Adrenal gland (tissue), 5 donors: ENCODE measurements at regions not wholly inside any gene's neighbourhood (a gene's known extent, or its start where the extent isn't known, plus 50 kb on each side); places are given as distances from the start of the nearest gene placed in this dataset.

ENCODE experiments used
- POLR2A ChIP-seq, 2 donors: fragments of 450-650 bp; IDR thresholded peaks; one replicate each; pipeline ENCODE4 v1.6.1; 2017; ENCODE audit warnings: antibody characterized with exemption in 2 of 2, mild to moderate bottlenecking in 2 of 2, moderate library complexity in 1 of 2
- TF ChIP-seq, protein P1 (sequence below), 6 experiments: fragments of 450-650 bp in 4 of 6; fragments of 200-600 bp in 2 of 6; sonication (generic) in 1 of 6; IDR thresholded peaks; 1 replicate in 5 of 6; 2 replicates in 1 of 6; pipeline versions ENCODE4 v1.5.1 to v1.8.0; 2016 to 2021; ENCODE audit warnings: antibody characterized with exemption in 6 of 6, mild to moderate bottlenecking in 2 of 6, moderate library complexity in 1 of 6
- donor health status: DM: no; HTN: no; CAD: no.

GRCh38 chr16:51255349-51255972 is 104.4 kb upstream of the SALL1 start:
- TF ChIP-seq, protein P1, sequence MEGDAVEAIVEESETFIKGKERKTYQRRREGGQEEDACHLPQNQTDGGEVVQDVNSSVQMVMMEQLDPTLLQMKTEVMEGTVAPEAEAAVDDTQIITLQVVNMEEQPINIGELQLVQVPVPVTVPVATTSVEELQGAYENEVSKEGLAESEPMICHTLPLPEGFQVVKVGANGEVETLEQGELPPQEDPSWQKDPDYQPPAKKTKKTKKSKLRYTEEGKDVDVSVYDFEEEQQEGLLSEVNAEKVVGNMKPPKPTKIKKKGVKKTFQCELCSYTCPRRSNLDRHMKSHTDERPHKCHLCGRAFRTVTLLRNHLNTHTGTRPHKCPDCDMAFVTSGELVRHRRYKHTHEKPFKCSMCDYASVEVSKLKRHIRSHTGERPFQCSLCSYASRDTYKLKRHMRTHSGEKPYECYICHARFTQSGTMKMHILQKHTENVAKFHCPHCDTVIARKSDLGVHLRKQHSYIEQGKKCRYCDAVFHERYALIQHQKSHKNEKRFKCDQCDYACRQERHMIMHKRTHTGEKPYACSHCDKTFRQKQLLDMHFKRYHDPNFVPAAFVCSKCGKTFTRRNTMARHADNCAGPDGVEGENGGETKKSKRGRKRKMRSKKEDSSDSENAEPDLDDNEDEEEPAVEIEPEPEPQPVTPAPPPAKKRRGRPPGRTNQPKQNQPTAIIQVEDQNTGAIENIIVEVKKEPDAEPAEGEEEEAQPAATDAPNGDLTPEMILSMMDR (IDR thresholded peaks at IDR 0.05), result no peak
- TF ChIP-seq POLR2A (IDR thresholded peaks at IDR 0.05), result no peak
